ENCODE measurements at regions not wholly inside any gene's neighbourhood (a gene's known extent, or its start where the extent isn't known, plus 50 kb on each side); places are given as distances from the start of the nearest gene placed in this dataset.

GRCh38 chr12:94092516-94093241, 55.7 kb upstream of the PLXNC1 start:
- Mint-ChIP-seq H3K4me3 (no peak overlapping the region), H3K9me3 (no peaks in the 10 kb centered on the region), H3K27ac (no peak overlapping the region), H3K4me1 (no peaks in the 10 kb centered on the region), H3K27me3 (peaks cover 7% of the 10 kb centered on the region), H3K36me3 (no peaks in the 10 kb centered on the region)
- no peak for DNase-seq
- no peak for ATAC-seq (ENCODE audit: low read depth)
- POLR2A ChIA-PET = no interaction called here

- DNase-seq (no peak), ATAC-seq (ENCODE audit: low read depth) (no peak)
- Mint-ChIP-seq H3K27ac (no peak overlapping the region), H3K4me1 (peaks cover 5% of the 10 kb centered on the region), H3K36me3 (no peaks in the 10 kb centered on the region), H3K4me3 (no peak overlapping the region), H3K27me3 (peaks cover 15% of the 10 kb centered on the region), H3K9me3 (no peaks in the 10 kb centered on the region)
- POLR2A ChIA-PET = no interaction called here
Observed at GRCh38 chr12:94094700-94095099, 53.7 kb upstream of the PLXNC1 start.

GRCh38 chr12:94095618-94096017, 52.8 kb upstream of the PLXNC1 start:
- no peak overlapping the region for H3K27ac Mint-ChIP-seq
- POLR2A ChIA-PET = no interaction called here
- H3K9me3 Mint-ChIP-seq = no peaks in the 10 kb centered on the region
- no peak for DNase-seq
- no peak for ATAC-seq (ENCODE audit: low read depth)
- peaks cover 15% of the 10 kb centered on the region for H3K4me1 Mint-ChIP-seq
- no peaks in the 10 kb centered on the region for H3K36me3 Mint-ChIP-seq
- no peak overlapping the region for H3K4me3 Mint-ChIP-seq
- H3K27me3 Mint-ChIP-seq = peaks cover 15% of the 10 kb centered on the region

GRCh38 chr12:94098466-94098865, 49.9 kb upstream of the PLXNC1 start:
- DNase-seq (no peak), ATAC-seq (ENCODE audit: low read depth) (no peak)
- Mint-ChIP-seq H3K4me3 (no peak overlapping the region), H3K9me3 (no peaks in the 10 kb centered on the region), H3K4me1 (peaks cover 24% of the 10 kb centered on the region), H3K36me3 (no peaks in the 10 kb centered on the region), H3K27me3 (peaks cover 17% of the 10 kb centered on the region), H3K27ac (no peak overlapping the region)
- POLR2A ChIA-PET = no interaction called here
